ENCODE measurements at regions not wholly inside any gene's neighbourhood (a gene's known extent, or its start where the extent isn't known, plus 50 kb on each side); places are given as distances from the start of the nearest gene placed in this dataset.

DNA sequence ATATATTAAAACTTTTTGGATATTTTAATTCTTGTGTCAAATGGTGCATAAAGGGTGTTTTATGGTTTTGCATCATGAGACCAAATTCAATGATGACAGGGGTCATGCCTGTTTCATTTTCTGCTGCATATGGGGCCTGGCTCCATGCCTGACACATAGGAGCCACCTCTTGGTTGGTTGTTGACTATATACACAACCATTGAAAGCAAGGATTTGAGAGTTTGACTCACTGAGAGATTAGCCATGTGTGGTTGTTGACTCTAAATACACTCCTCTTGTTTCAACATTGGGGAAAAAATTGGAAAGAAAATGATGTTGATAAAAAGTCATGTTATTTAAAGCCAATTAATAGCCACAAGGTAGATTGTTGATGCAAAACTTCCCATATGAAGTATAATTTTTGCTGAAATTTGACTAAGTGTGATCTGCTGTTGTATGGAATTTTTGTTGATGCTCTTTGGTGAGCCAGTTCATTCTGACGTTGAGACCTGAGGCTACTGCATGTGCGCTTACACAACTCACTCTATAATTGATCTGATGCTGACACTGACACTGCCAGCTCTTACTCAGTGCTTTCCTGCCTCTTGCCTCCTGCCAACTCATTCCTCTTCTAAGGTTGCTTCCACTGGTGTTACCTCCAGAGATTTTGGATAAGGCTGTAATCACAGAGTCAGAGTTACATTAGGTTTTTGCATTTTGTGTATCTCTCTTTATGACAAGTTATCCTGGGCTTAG, 446.2 kb upstream of the SLC14A2 start:
- no peak for DNase-seq (ENCODE audit: low read depth in 2 of 2)

DNA sequence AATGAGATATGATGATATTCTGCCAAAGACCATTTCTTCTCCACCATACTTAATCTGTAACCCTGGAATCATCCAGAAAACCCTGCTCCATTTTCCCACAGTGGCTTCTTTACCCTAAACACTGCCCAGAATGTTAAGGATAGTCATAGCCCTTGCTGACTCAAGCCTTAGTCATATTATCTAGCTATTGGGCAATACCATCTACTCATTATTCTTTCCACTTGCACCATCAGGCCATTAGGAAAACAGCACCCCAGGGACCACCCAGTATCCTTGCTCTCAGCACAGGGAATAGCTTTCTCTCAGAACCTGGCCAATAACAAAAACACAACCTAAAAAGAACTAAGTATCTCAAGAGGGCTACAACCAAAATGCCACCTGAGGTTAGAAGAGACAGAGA, 445.7 kb upstream of the SLC14A2 start:
- DNase-seq (ENCODE audit: low read depth in 2 of 2), result no peak

DNA sequence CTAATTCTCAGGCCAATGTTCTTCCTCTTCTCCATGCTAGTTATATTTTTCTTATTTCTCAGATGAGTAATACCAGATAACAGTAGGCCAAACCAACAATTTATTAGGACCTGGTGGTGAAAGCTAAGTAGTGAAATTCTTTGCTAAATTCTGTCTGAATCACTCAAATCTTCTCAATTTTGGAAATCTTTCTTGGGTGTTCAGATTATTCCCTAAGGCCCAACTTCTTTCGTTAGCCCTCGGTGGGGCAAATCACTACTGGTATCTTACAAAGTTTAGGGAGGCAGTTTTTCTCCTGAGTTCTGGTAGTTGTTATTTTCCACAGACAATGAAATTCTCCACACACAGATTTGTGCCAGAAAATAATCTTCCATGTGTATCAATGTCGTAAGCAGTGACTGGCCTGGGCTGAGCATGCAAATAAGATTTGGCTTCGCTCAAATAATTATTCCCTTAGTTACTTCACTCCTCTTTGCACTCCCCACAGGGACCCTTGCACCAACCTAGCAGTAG, 443.5 kb upstream of the SLC14A2 start:
- no peak for DNase-seq (ENCODE audit: low read depth in 2 of 2)

DNA sequence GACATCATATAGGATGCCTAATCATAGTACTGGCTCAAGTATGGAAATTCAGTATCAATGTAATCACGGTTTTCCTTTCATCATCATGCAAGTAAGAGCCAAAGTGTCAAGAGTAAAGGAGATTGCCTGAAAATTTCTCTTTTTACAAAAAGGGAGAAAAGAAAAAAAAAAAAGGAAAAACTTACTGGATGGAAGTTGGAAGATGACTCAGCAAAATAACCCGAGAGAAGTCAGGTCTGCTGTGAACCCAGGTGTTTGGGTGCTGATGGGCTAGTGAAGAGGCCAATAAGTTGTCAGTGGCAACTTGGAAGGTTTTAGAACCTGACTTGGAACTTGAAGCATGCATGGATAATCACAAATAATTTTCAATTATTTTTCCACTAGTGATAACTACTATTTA, 441.9 kb upstream of the SLC14A2 start:
- DNase-seq (ENCODE audit: low read depth in 2 of 2), result no peak

DNA sequence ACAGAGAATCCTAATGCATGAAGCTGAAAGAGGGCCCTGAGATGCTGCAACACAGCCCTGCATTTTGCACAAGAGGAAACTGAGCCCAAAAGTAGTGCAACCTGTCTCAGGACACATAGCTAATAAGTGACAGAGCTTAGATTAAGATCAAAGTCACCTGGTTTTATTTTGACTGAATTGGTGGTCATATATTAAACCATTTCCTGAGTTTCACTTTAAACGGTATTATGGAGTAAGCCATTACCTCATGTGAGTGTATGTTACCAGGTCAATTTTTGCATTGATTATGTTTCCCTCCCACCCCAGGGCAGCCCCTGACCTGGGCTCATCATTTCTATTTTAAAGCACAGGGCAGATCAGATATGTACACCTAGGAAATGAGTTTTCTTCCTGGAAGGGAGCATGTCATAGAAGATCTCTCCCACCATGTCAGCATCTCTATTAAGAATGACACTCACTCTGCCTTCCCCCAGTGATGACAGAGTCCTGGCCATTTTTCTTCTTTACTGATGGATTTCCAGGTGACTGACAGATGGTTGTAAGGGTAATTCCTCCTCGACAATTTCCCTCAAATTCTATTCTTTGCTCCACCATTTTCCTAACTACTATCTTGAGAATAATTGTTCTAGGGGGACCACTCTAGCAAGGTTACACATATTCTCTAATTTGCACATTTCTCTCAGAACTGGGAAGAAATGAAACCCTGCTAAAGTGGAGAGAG, 441.3 kb upstream of the SLC14A2 start:
- DNase-seq (ENCODE audit: low read depth in 2 of 2), result no peak

DNA sequence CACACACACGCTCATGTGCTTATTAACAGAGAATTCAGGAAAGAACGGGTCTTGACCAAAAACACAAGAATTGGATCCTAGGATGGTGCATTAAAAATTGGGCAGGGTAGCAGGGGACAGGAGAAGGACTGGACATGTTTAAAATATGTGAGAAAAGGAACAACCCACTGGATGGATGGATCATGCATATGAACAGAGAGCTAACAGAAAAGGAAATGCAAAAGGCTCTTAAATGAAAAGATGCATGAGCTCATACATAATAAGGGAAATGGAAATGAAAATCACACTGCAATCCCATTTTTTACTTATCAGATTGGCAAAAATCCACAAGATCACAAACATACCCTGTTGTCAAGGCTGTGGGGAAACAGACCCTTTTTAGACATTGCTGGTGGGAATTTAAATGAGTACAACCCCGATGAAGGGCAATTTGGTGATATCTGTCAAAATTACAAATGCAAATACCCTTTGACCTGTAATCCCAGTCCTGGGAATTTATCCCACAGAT, 440.6 kb upstream of the SLC14A2 start:
- DNase-seq (ENCODE audit: low read depth in 2 of 2), result no peak

DNA sequence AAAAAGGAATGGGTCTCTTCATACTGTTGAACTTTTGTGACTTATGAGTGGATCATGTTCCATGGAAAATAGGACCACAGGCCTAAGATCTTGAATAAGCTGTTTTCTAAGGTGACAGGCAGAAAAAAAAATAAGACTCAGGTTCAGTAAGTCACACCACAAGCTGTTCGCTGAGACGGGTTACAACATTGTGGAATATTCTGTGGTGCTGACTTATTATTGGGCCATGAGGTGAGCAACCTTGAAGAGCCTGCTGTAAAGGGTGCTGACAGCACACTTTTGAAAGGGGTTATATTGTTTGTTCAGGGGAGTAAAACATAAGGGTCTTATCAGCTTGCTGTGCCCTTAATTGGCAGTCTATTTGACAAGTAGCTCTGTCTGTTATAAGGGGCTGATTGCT, 439.8 kb upstream of the SLC14A2 start:
- DNase-seq (ENCODE audit: low read depth in 2 of 2), result no peak

DNA sequence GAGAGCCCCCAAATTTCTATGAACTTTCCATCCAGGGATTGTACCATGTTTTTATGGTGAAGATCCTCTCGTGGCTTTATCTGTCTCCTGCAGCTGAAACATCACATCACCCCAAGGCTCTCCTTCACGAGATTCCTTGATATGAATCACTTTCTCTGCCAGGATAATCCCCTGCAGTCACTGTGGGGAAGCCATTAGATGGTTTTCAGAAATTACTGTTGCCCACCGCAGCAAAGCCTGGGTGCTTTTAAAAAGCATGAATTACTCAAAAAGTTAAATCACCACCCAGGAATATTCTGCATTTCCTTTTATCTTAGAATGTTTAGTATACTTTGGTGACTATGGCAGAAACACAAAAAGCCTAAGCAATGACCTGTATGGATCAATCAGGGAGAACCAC, 428.4 kb upstream of the SLC14A2 start:
- no peak for DNase-seq (ENCODE audit: low read depth in 2 of 2)

DNA sequence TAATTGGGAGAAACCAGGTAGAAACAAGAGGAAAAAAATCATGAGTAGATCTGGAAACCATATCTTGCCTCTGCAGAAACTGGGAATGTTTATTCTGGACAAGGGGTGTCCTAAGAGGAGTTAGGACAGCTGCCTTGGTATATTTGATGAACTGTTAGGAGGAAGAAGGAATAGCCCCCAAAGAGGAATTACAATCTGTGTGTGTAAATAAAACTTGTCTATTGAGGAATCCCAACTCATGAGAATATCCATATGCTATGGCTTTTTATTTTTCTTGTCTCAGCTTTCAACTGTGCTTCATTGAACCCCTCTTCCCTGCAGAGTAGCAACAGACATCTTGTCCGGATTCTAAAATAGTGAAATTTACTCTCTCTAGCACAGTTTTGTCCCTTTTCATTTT, 423.5 kb upstream of the SLC14A2 start:
- DNase-seq (ENCODE audit: low read depth in 2 of 2), result no peak

DNA sequence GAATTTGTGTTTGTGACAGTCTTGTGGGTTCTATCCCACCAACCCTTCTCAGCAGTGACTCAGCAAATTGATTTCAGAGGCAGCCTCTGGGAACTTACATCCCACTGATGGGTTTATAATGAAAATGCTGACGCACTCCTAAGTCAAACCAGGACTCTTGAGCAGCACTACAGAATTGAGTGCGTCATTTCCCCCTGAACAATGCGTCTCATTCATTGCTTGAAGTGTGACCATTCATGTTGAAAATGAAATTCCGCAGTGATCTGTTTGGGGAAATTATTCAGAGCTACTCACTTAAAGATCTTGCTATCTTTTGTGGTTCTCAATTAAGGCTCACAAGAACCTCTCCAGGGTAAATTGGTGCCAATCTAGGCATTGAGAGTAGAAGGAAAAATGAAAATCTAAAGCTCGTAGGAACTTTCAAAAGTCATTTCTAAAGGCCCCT, 417.7 kb upstream of the SLC14A2 start:
- no peak for DNase-seq (ENCODE audit: low read depth in 2 of 2)

DNA sequence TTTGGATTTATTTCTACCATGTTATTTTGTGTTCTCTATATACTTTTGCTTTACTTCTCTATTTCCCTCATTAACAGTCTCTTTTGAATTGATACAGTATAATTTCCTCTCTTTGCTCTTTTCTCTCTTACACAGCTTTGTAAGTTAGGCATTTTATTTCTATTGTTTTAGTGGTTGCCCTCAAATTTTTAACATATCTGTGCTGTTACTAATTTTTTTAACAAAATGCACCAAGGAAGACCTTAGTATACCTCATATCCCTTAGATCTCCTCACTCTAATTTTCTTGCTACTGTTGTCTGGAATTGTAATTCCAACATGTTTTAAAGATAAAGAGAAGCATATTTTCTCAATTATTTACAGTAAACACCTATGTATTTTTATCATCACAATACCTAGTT, 416.8 kb upstream of the SLC14A2 start:
- no peak for DNase-seq (ENCODE audit: low read depth in 2 of 2)

DNA sequence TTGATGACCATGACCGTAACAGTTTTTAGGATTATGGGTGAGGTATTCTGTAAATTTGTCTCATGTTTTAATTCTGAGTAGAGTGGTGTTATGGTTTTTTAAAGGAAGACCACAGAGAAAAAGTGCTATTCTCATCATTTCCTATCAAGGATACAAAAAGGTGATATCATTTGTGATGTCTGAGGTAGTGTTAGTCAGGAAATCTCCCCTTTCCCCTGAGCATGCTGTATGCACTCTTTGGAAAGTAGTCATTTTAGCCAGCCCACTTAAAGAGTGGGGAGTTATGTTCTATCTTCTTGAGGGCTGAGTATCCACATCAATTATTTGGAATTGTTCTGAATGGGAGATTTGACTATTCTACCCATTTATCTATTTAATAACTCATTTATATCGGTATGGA, 414.2 kb upstream of the SLC14A2 start:
- DNase-seq (ENCODE audit: low read depth in 2 of 2), result no peak

DNA sequence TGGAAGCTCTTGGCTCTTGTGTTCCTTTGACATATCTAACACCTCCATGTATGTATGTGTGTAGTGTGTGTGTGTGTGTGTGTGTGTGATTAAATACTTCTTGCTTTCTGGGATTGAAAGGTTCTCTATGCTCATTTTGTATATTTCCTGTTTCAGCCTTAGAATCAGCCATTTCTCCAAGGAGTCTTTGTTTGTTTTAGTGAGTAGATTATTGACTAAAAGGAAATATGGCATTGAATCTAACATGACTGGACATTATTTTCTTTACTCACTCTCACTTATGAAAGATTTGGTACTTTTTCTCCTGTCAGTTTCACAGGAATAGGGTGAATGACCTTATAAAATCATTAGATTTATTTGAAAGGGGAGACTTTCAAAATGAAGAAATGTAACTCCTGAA, 413.8 kb upstream of the SLC14A2 start:
- no peak for DNase-seq (ENCODE audit: low read depth in 2 of 2)

DNA sequence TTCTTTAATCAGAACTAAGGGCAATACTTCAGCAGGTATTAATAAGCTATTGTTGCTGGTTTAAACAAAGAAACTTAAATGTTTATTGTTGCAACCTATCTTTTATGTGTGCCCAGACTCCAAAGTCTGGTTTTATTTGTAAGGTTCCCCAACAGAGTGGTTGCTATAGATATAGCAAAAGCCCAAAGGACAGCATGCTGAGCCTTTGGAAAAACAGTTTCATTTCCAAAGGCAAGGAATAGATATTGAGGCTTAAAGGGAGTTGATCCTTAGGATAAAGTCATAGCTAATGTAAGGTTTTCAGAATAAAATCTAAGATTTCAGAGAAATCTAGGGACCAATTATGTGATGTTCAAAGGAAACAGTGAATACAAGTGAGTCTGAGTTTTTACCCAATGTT, 413.2 kb upstream of the SLC14A2 start:
- DNase-seq (ENCODE audit: low read depth in 2 of 2), result no peak

DNA sequence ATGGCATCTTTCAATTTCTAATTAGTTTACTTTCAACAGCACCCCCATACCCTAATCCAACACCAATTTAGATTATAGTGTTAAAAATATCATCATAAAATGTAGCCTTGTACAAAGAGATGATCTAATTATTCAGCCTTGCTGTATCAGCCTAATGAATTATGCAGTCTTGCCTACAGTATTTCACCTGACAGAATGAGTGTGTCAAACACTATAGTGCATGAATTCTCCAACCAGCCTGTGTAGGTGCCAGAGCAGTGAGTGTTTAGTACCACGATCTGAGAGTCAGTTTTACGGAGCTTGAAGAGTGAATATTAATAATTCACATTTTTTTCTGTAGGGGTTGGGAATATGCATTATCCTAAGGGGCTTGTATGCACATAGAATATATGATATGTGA, 411.6 kb upstream of the SLC14A2 start:
- DNase-seq (ENCODE audit: low read depth in 2 of 2), result no peak

DNA sequence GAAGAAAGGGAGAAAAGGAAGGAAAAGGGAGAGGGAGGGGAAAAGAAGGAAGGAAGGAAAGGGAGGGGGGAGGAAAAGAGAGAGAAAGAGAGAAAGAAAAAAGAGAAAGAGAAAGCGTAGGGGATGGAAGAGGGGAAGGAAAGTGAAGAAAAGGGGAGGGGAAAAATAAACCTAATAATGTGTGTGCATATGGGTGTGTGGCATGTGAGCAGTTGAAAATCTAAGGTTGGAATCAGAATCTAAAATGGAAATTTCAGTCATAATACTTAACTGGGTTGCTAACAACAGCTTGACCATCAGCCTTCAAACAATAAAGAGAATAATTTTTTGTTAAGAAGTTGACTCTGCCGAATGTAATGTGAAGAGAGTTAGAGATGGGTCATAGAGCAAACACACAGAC, 407.9 kb upstream of the SLC14A2 start:
- DNase-seq (ENCODE audit: low read depth in 2 of 2), result no peak

DNA sequence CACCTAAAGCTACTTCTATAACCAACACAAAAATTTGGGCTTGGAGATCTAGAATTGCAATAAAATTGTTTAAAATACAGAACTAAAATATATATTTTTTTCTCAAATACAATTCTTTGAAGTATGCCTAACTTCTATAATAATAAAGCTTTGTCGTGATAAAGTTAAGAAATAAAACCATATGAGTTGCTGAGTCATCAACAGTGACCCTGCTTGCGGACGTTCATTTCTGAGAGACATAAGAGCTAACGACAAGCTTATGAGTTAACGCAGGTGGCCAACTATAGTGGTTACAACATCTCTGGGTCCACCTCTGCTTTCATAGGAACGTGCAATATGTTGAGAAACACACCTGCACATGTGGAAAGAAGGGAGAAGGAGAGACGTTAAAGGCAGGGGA, 407.1 kb upstream of the SLC14A2 start:
- no peak for DNase-seq (ENCODE audit: low read depth in 2 of 2)

DNA sequence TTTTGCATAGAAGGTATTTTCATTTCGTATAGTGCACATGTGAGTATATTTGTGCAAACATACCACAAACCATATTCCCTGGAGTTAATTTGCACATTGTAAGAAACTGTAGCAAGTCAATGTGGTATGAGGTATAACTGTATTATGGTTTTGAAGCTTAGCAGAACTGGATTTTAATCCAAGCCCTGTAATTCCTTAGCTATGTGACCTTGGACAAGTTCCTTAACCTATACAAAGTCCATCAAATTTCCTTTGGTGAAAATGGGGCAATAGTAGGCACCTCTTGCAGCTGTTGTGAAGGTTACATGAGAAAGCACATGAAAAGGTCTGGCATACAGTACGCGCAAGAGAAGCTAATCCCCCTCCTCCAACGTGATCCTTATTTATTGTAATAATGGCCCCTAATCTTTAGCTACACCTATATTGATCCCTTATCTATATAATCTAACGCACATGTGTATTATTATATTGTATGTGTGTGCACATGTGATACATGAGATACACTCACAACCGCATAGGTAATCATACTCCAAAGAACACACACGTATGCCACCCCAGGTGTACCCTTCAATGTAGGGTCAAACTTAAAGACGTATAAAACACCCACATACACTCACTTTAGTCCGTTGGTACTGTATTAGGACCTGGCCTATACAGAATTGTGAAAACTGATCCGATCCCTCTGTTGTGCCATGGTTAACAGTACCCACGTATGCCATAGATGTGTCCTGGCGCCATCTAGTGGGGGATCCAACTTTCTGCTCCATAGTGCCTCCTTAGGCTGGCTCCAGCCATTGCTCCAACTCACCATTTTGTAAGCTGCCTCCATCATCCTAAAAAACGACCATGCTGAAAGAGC, 402.9 kb upstream of the SLC14A2 start:
- DNase-seq (ENCODE audit: low read depth in 2 of 2), result peak; percentile 31 to 43

DNA sequence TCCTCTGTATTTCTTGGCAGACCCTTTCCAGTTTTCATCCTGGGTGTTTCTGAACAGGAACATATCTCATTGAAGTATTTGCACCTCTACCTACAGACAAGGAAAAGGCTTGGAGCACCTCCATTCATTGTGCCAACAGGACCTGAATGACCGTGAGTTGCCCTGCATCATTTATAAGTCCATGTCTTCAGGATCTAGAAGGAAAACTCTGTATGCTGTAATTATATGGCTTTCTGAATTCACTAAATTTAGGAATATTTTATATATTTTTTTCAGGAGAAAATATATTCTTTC, 402.3 kb upstream of the SLC14A2 start:
- no peak for DNase-seq (ENCODE audit: low read depth in 2 of 2)

DNA sequence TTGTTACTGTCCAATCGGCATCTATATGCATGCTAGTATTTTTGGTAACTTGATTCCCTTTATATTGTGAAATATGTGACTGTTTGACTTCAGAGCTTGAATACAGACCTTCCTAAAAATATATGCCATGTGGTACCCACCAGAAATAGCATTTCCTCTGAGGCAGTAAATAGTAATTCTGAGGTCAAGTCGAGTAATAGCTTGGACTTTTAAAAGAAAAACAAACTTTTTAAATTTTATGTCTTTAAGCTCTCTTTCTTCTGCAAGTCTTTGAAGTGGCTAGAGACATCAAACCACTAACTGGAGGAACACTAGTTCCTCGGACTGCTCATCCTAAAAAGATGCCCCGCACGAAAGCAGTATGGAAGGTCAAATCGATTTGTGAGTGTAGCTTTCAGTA, 396.8 kb upstream of the SLC14A2 start:
- DNase-seq (ENCODE audit: low read depth in 2 of 2), result no peak

DNA sequence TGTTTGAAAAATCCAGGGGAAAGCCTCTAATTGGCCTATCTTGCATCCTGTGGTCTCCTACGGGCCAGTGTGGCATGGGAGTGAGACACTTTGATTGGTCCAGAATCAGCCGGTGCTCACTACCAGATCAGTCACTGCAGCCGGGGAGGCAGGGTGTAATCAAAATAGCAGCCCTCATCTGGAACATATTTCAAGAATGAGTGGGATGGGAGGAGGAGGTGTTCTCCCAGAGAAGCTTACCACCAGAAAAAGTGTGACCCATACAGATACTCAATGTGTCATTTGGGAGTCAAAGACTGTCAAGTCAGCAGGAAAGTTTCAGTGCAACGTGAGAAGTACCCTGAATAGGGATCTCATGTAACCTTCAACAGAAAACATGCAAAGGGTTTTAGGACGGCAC, 393.9 kb upstream of the SLC14A2 start:
- no peak for DNase-seq (ENCODE audit: low read depth in 2 of 2)

DNA sequence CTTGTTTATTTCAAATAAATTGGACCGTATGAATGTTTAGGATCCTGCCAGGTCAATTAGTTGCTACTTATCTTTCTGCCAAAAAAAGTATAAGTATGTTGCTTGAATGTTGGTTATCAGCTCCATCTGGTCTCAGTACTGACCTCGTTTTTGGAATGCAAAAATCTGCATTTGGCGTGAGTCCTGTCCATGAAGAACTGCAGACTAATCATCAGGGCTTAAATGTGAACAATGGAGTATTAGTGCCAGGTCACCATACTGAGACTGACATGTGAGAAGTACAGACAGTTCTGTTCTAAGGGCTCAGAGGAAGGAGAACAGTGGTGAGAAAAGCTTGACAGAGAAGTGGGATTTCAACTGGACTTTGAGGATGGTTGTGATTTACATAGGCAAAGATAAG, 393.1 kb upstream of the SLC14A2 start:
- no peak for DNase-seq (ENCODE audit: low read depth in 2 of 2)
